WTC11 (cell line): ENCODE measurements at regions not wholly inside any gene's neighbourhood (a gene's known extent, or its start where the extent isn't known, plus 50 kb on each side); places are given as distances from the start of the nearest gene placed in this dataset.

Source experiments
- ATAC-seq: fragments of 200-7000 bp; cut with Tn5 transposase; 2 replicates; pipeline ENCODE4 v1.10.0; 2021; ENCODE audit warnings: mild to moderate bottlenecking, moderate library complexity
- CTCF ChIA-PET: fragments of 300-600 bp; sonication (Branson Sonifier 250); formaldehyde crosslinking; loops from one replicate; lab custom pipeline; 2021; ENCODE audit warnings: antibody characterized with exemption; lab: Charles Lee
- POLR2A ChIA-PET: fragments of 350-600 bp; sonication (Branson Sonifier 250); formaldehyde crosslinking; loops from one replicate; lab custom pipeline; 2021; ENCODE audit warnings: antibody characterized with exemption; lab: Charles Lee
- DNase-seq: peaks from one replicate; pipeline ENCODE4 v3.0.0; 2021; ENCODE audit warnings: low spot score
- H3K27ac Mint-ChIP-seq: 2 replicates; pipeline ENCODE4 v1.8.0; 2021; ENCODE audit warnings: mixed read lengths
- H3K27me3 Mint-ChIP-seq: 2 replicates; pipeline ENCODE4 v1.8.0; 2021; ENCODE audit warnings: low read depth, mild to moderate bottlenecking, moderate library complexity, mixed read lengths
- H3K36me3 Mint-ChIP-seq: 2 replicates; pipeline ENCODE4 v1.8.0; 2021; ENCODE audit warnings: mixed read lengths
- H3K4me1 Mint-ChIP-seq: 2 replicates; pipeline ENCODE4 v1.8.0; 2022; ENCODE audit warnings: mixed read lengths
- H3K4me3 Mint-ChIP-seq: 2 replicates; pipeline ENCODE4 v1.8.0; 2021; ENCODE audit warnings: mild to moderate bottlenecking, moderate library complexity, mixed read lengths
- H3K9me3 Mint-ChIP-seq: 2 replicates; pipeline ENCODE4 v1.8.0; 2021; ENCODE audit warnings: mixed read lengths
- AFF4 ChIP-seq: sonication (generic); formaldehyde crosslinking; IDR thresholded peaks from 2 replicates; pipeline ENCODE4 v1.8.1; 2023; ENCODE audit warnings: mild to moderate bottlenecking, missing genetic modification reagents, borderline replicate concordance
- ARID4B ChIP-seq: sonication (generic); formaldehyde crosslinking; IDR thresholded peaks from 2 replicates; pipeline ENCODE4 v1.8.0; 2023; ENCODE audit warnings: missing genetic modification reagents, mild to moderate bottlenecking, borderline replicate concordance
- ATF3 ChIP-seq: sonication (generic); formaldehyde crosslinking; conservative IDR thresholded peaks from 2 replicates; pipeline ENCODE4 v1.8.1; 2022; ENCODE audit warnings: mild to moderate bottlenecking, missing genetic modification reagents
- CBFB ChIP-seq: sonication (generic); formaldehyde crosslinking; IDR thresholded peaks from 2 replicates; pipeline ENCODE4 v1.8.1; 2022; ENCODE audit warnings: mild to moderate bottlenecking, low read depth, missing genetic modification reagents
- E2F4 ChIP-seq: sonication (generic); formaldehyde crosslinking; IDR thresholded peaks from 2 replicates; pipeline ENCODE4 v1.8.1; 2022; ENCODE audit warnings: low read depth, mild to moderate bottlenecking, moderate library complexity, missing genetic modification reagents, borderline replicate concordance
- ELF4 ChIP-seq: sonication (generic); formaldehyde crosslinking; IDR thresholded peaks from 2 replicates; pipeline ENCODE4 v1.8.1; 2022; ENCODE audit warnings: low read depth, mild to moderate bottlenecking, moderate library complexity, missing genetic modification reagents
- ESRRA ChIP-seq: sonication (generic); formaldehyde crosslinking; IDR thresholded peaks from 2 replicates; pipeline ENCODE4 v1.8.1; 2022; ENCODE audit warnings: mild to moderate bottlenecking, missing genetic modification reagents, borderline replicate concordance
- FOXJ3 ChIP-seq: sonication (generic); formaldehyde crosslinking; IDR thresholded peaks from 2 replicates; pipeline ENCODE4 v1.9.0; 2021; ENCODE audit warnings: missing genetic modification reagents, mild to moderate bottlenecking, borderline replicate concordance
- FOXK1 ChIP-seq: sonication (generic); formaldehyde crosslinking; IDR thresholded peaks from 2 replicates; pipeline ENCODE4 v1.8.0; 2022; ENCODE audit warnings: mild to moderate bottlenecking, moderate library complexity, missing genetic modification reagents
- NR2C2 ChIP-seq: sonication (generic); formaldehyde crosslinking; IDR thresholded peaks from 2 replicates; pipeline ENCODE4 v1.8.0; 2022; ENCODE audit warnings: mild to moderate bottlenecking, missing genetic modification reagents
- RELA ChIP-seq: sonication (generic); formaldehyde crosslinking; IDR thresholded peaks from 2 replicates; pipeline ENCODE4 v1.8.1; 2022; ENCODE audit warnings: missing genetic modification reagents, mild to moderate bottlenecking, borderline replicate concordance
- STAT6 ChIP-seq: sonication (generic); formaldehyde crosslinking; conservative IDR thresholded peaks from 2 replicates; pipeline ENCODE4 v1.8.1; 2023; ENCODE audit warnings: mild to moderate bottlenecking, low read depth, missing genetic modification reagents, moderate library complexity
- ZNF232 ChIP-seq: sonication (generic); formaldehyde crosslinking; IDR thresholded peaks from 2 replicates; pipeline ENCODE4 v1.8.0; 2022; ENCODE audit warnings: mild to moderate bottlenecking, missing genetic modification reagents
- ZNF512 ChIP-seq: sonication (generic); formaldehyde crosslinking; IDR thresholded peaks from 2 replicates; pipeline ENCODE4 v1.8.1; 2022; ENCODE audit warnings: missing genetic modification reagents, borderline replicate concordance

GRCh38 chr4:80134936-80135701, 62.1 kb upstream of the ANTXR2 start (continued):
- TF ChIP-seq STAT6 (CRISPR knock-in tag) (no peak), FOXJ3 (no peak), ELF4 (CRISPR knock-in tag) (no peak), E2F4 (CRISPR knock-in tag) (no peak), ARID4B (CRISPR knock-in tag) (no peak), ATF3 (CRISPR knock-in tag) (no peak), CBFB (CRISPR knock-in tag) (no peak), ESRRA (CRISPR knock-in tag) (no peak), FOXK1 (CRISPR knock-in tag) (no peak), AFF4 (CRISPR knock-in tag) (no peak), ZNF232 (no peak)
- TF ChIP-seq, all 79 proteins: peak for 0

GRCh38 chr4:80133240-80133783, 60.3 kb upstream of the ANTXR2 start:
- H3K36me3 Mint-ChIP-seq: no peaks in the 10 kb centered on the region
- ChIA-PET POLR2A (no interaction called here), CTCF (no interaction called here)
- no peak overlapping the region for H3K4me3 Mint-ChIP-seq
- DNase-seq (no peak), ATAC-seq (no peak)
- peaks cover 4% of the 10 kb centered on the region; the same call in 1 of the 2 replicates for H3K4me1 Mint-ChIP-seq
- no peaks in the 10 kb centered on the region for H3K27me3 Mint-ChIP-seq
- no peak overlapping the region for H3K27ac Mint-ChIP-seq
- no peaks in the 10 kb centered on the region for H3K9me3 Mint-ChIP-seq
- TF ChIP-seq ZNF512 (CRISPR knock-in tag): no peak
- TF ChIP-seq NR2C2: no peak
- TF ChIP-seq RELA (CRISPR knock-in tag): no peak
- TF ChIP-seq ARID4B (CRISPR knock-in tag): no peak
- no peak for TF ChIP-seq ESRRA (CRISPR knock-in tag)
